HEK293T (cell line): ENCODE measurements at regions not wholly inside any gene's neighbourhood (a gene's known extent, or its start where the extent isn't known, plus 50 kb on each side); places are given as distances from the start of the nearest gene placed in this dataset.

Experiments used
- BHLHE40 ChIP-seq: fragments of 450-650 bp; IDR thresholded peaks from 2 replicates; pipeline ENCODE4 v1.6.1; 2016; ENCODE audit warnings: mild to moderate bottlenecking, moderate library complexity, borderline replicate concordance
- FOXK2 ChIP-seq: fragments of 450-650 bp; IDR thresholded peaks from 2 replicates; pipeline ENCODE4 v1.6.1; 2016; ENCODE audit warnings: mild to moderate bottlenecking
- L3MBTL2 ChIP-seq: fragments of 450-650 bp; conservative IDR thresholded peaks from 2 replicates; pipeline ENCODE4 v1.6.1; 2016; ENCODE audit warnings: mild to moderate bottlenecking
- LEF1 ChIP-seq: fragments of 450-650 bp; IDR thresholded peaks from 2 replicates; pipeline ENCODE4 v1.6.1; 2017; ENCODE audit warnings: mild to moderate bottlenecking, borderline replicate concordance
- TARDBP ChIP-seq: fragments of 450-650 bp; IDR thresholded peaks from 2 replicates; pipeline ENCODE4 v1.6.1; 2016
- ZNF384 ChIP-seq: fragments of 450-650 bp; IDR thresholded peaks from 2 replicates; pipeline ENCODE4 v1.6.1; 2016

- no peak for TF ChIP-seq BHLHE40
- no peak for TF ChIP-seq LEF1
- no peak for TF ChIP-seq ZNF384
- no peak for TF ChIP-seq L3MBTL2
- no peak for TF ChIP-seq FOXK2
- no peak for TF ChIP-seq TARDBP
Observed at GRCh38 chr16:86833136-86833535, 254.8 kb downstream of the FOXL1 start.
